DOHH2 (cell line): ENCODE measurements at regions not wholly inside any gene's neighbourhood (a gene's known extent, or its start where the extent isn't known, plus 50 kb on each side); places are given as distances from the start of the nearest gene placed in this dataset.

Experiments used
- H3F3A ChIP-seq: fragments of 200-600 bp; sonication (generic), shearing (Covaris generic); 2 replicates; pipeline ENCODE4 v1.6.0; 2016; ENCODE audit warnings: antibody characterized with exemption, mild to moderate bottlenecking; ENCODE audit not compliant: control insufficient read depth, insufficient read depth
- H3K27ac ChIP-seq: fragments of 200-600 bp; sonication (generic); 2 replicates; pipeline ENCODE4 v1.5.1; 2014; ENCODE audit warnings: low read depth, mild to moderate bottlenecking, low read length, moderate library complexity
- H3K27me3 ChIP-seq: fragments of 200-600 bp; sonication (generic); 2 replicates; pipeline ENCODE4 v1.6.1; 2014; ENCODE audit warnings: mild to moderate bottlenecking, low read length, mixed read lengths; ENCODE audit not compliant: control insufficient read depth
- H3K36me3 ChIP-seq: fragments of 200-600 bp; sonication (generic); 2 replicates; pipeline ENCODE4 v1.6.1; 2014; ENCODE audit warnings: mild to moderate bottlenecking, low read length, moderate library complexity, mixed read lengths; ENCODE audit not compliant: control insufficient read depth
- H3K4me1 ChIP-seq: fragments of 200-600 bp; sonication (generic); 2 replicates; pipeline ENCODE4 v1.6.1; 2014; ENCODE audit warnings: mild to moderate bottlenecking, low read length, mixed read lengths; ENCODE audit not compliant: control insufficient read depth
- H3K4me2 ChIP-seq: fragments of 200-600 bp; sonication (generic); 2 replicates; pipeline ENCODE4 v1.6.0; 2014; ENCODE audit warnings: mild to moderate bottlenecking, low read length, moderate library complexity
- H3K4me3 ChIP-seq: fragments of 200-600 bp; sonication (generic); 2 replicates; pipeline ENCODE4 v1.5.1; 2014; ENCODE audit warnings: mild to moderate bottlenecking, low read length, mixed read lengths
- H3K79me2 ChIP-seq: fragments of 200-600 bp; sonication (generic); 2 replicates; pipeline ENCODE4 v1.6.1; 2014; ENCODE audit warnings: mild to moderate bottlenecking, low read length, mixed read lengths; ENCODE audit not compliant: control insufficient read depth
- H3K9me2 ChIP-seq: fragments of 200-600 bp; sonication (generic); replicated peaks from 2 replicates; pipeline ENCODE4 v1.6.1; 2014; ENCODE audit warnings: mild to moderate bottlenecking, low read length, mixed read lengths; ENCODE audit not compliant: control insufficient read depth
- H3K9me3 ChIP-seq: fragments of 200-600 bp; sonication (generic); 2 replicates; pipeline ENCODE4 v1.6.1; 2014; ENCODE audit warnings: antibody characterized with exemption, low read length, mixed read lengths; ENCODE audit not compliant: control insufficient read depth, insufficient read depth
- H4K20me1 ChIP-seq: fragments of 200-600 bp; sonication (generic); 2 replicates; pipeline ENCODE4 v1.6.0; 2014; ENCODE audit warnings: low read depth, mild to moderate bottlenecking, antibody characterized with exemption, low read length, moderate library complexity; ENCODE audit not compliant: control insufficient read depth, insufficient read depth
- CTCF ChIP-seq: fragments of 200-600 bp; sonication (generic); IDR thresholded peaks from one replicate; pipeline ENCODE4 v1.5.1; 2014; ENCODE audit warnings: antibody characterized with exemption, mild to moderate bottlenecking, low read depth, low read length; ENCODE audit not compliant: poor library complexity, severe bottlenecking
- EZH2phosphoT487 ChIP-seq: fragments of 200-600 bp; sonication (generic); IDR thresholded peaks from 2 replicates; pipeline ENCODE4 v1.6.1; 2017; ENCODE audit warnings: borderline replicate concordance, mild to moderate bottlenecking, antibody characterized with exemption, low read length, moderate library complexity, mixed read lengths

- peaks cover 26% of the 10 kb centered on the region for H3K9me3 ChIP-seq
- no peak overlapping the region for H3K4me2 ChIP-seq
- H4K20me1 ChIP-seq: no peaks in the 10 kb centered on the region
- H3K79me2 ChIP-seq: no peaks in the 10 kb centered on the region
- H3F3A ChIP-seq: no peaks in the 10 kb centered on the region
- H3K4me1 ChIP-seq: no peaks in the 10 kb centered on the region
- H3K4me3 ChIP-seq: no peak overlapping the region
- H3K36me3 ChIP-seq: no peaks in the 10 kb centered on the region
- H3K27me3 ChIP-seq: no peaks in the 10 kb centered on the region
- no peak for TF ChIP-seq CTCF
- no peak for TF ChIP-seq EZH2phosphoT487
- H3K9me2 ChIP-seq: no peaks in the 10 kb centered on the region
- no peak overlapping the region for H3K27ac ChIP-seq
Measured at GRCh38 chr12:32043928-32044549, 62.6 kb upstream of the BICD1 start.

- no peaks in the 10 kb centered on the region for H3K27me3 ChIP-seq
Measured at GRCh38 chr12:32047357-32048212, 59.1 kb upstream of the BICD1 start.

GRCh38 chr12:32048791-32049190, 57.9 kb upstream of the BICD1 start:
- H3K36me3 ChIP-seq: no peaks in the 10 kb centered on the region
- no peak overlapping the region for H3K27ac ChIP-seq
- H3K9me2 ChIP-seq: no peaks in the 10 kb centered on the region
- TF ChIP-seq CTCF (no peak), EZH2phosphoT487 (no peak)
- H3K4me2 ChIP-seq: no peak overlapping the region
- H3F3A ChIP-seq: no peaks in the 10 kb centered on the region
- H3K4me1 ChIP-seq: peaks cover 11% of the 10 kb centered on the region
- H3K4me3 ChIP-seq: no peak overlapping the region
- no peaks in the 10 kb centered on the region for H3K79me2 ChIP-seq
- H3K27me3 ChIP-seq: no peaks in the 10 kb centered on the region
- no peaks in the 10 kb centered on the region for H4K20me1 ChIP-seq
- peaks cover 11% of the 10 kb centered on the region for H3K9me3 ChIP-seq

More at GRCh38 chr12:32047357-32048212, 59.1 kb upstream of the BICD1 start:
- Histone ChIP-seq H3K4me3 (no peak overlapping the region), H3K9me3 (peaks cover 20% of the 10 kb centered on the region), H3K9me2 (no peaks in the 10 kb centered on the region), H3K4me1 (peaks cover 11% of the 10 kb centered on the region), H3K4me2 (no peak overlapping the region), H3F3A (no peaks in the 10 kb centered on the region), H3K79me2 (no peaks in the 10 kb centered on the region), H3K27ac (no peak overlapping the region), H4K20me1 (no peaks in the 10 kb centered on the region), H3K36me3 (no peaks in the 10 kb centered on the region)
- TF ChIP-seq EZH2phosphoT487: no peak
- TF ChIP-seq CTCF: no peak
